HepG2 (cell line): ENCODE measurements at regions not wholly inside any gene's neighbourhood (a gene's known extent, or its start where the extent isn't known, plus 50 kb on each side); places are given as distances from the start of the nearest gene placed in this dataset.

Experiments
- ATF7 ChIP-seq, 2 experiments: fragments of 450-650 bp in 1 of 2; sonication (generic) in 1 of 2; formaldehyde crosslinking in 1 of 2; IDR thresholded peaks; 2 replicates each; pipeline versions ENCODE4 v1.4.0 to v1.6.1; 2016 to 2020; ENCODE audit warnings: antibody characterized with exemption in 1 of 2, mild to moderate bottlenecking in 1 of 2, missing genetic modification reagents in 1 of 2
- CREB1 ChIP-seq, 2 experiments: fragments of 450-650 bp in 1 of 2; IDR thresholded peaks; 2 replicates each; pipeline ENCODE4 v1.6.1; 2016 to 2017; ENCODE audit warnings: control low read depth in 1 of 2, mild to moderate bottlenecking in 1 of 2, missing compliant biosample characterization in 1 of 2, missing genetic modification characterization in 1 of 2
- IKZF1 ChIP-seq: fragments of 450-650 bp; IDR thresholded peaks from 2 replicates; pipeline ENCODE4 v1.7.1; 2016
- ZNF678 ChIP-seq: sonication (generic); formaldehyde crosslinking; IDR thresholded peaks from 2 replicates; pipeline ENCODE4 v1.4.0; 2020; ENCODE audit warnings: mild to moderate bottlenecking, missing genetic modification reagents
- ZSCAN20 ChIP-seq: sonication (generic); formaldehyde crosslinking; IDR thresholded peaks from 2 replicates; pipeline ENCODE4 v1.4.0; 2020; ENCODE audit warnings: missing genetic modification reagents, mild to moderate bottlenecking, borderline replicate concordance
- TF ChIP-seq, protein P1 (sequence below): sonication (generic); formaldehyde crosslinking; IDR thresholded peaks from 2 replicates; pipeline ENCODE4 v1.5.0; 2020; ENCODE audit warnings: missing genetic modification reagents

DNA sequence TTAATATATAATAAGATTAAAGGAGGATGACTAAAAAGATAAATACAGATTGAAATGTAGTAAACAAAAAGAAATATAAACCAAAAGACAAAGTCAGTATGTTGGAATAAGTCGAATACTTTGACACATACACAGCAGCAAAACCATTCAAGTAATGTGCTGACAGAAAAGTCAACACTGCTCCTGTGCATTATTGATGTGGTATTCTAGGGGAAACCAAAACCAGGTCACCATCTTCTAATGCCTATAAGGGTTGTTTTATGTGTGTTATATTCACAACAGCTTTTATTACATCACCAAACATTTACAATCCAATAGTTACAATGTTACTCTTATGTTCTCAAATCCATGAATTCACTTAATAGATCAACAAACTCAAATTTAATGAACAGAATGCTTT is 111.8 kb upstream of the DKK2 start:
- TF ChIP-seq CREB1 (IDR thresholded peaks at IDR 0.05) (no peak), CREB1 (CRISPR knock-in tag; IDR thresholded peaks at IDR 0.05) (no peak), ATF7 (IDR thresholded peaks at IDR 0.05) (no peak), ATF7 (CRISPR knock-in tag; IDR thresholded peaks at IDR 0.05) (no peak), ZNF678 (CRISPR knock-in tag) (no peak), IKZF1 (no peak), ZSCAN20 (CRISPR knock-in tag) (no peak)
- TF ChIP-seq, protein P1, sequence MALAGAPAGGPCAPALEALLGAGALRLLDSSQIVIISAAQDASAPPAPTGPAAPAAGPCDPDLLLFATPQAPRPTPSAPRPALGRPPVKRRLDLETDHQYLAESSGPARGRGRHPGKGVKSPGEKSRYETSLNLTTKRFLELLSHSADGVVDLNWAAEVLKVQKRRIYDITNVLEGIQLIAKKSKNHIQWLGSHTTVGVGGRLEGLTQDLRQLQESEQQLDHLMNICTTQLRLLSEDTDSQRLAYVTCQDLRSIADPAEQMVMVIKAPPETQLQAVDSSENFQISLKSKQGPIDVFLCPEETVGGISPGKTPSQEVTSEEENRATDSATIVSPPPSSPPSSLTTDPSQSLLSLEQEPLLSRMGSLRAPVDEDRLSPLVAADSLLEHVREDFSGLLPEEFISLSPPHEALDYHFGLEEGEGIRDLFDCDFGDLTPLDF (CRISPR knock-in tag) = no peak
